ENCODE measurements at regions not wholly inside any gene's neighbourhood (a gene's known extent, or its start where the extent isn't known, plus 50 kb on each side); places are given as distances from the start of the nearest gene placed in this dataset.

DNA sequence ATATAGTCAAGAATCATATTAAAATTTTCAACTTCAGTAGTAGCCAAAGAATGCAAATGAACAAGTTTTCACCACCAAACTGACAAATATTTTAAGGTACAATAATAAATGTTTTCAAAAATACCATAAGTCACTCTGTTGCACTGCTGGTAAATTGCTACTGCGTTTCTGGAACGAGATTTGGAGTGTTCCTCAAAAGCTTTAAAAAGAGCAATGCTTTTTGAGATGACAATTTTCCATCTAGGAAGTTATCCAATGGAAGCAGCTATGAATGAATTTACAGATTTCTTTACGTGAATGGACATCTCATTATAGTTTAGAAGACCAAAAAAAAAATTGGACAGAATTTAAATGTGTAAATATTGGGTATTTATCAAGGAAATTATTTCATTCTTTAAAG, 173.2 kb upstream of the OR13F1 start:
- DNase-seq (ENCODE audit: low spot score): no peak
- no peak overlapping the region for H3K4me3 Mint-ChIP-seq (ENCODE audit: unreplicated experiment)
- TF ChIP-seq, protein P1, sequence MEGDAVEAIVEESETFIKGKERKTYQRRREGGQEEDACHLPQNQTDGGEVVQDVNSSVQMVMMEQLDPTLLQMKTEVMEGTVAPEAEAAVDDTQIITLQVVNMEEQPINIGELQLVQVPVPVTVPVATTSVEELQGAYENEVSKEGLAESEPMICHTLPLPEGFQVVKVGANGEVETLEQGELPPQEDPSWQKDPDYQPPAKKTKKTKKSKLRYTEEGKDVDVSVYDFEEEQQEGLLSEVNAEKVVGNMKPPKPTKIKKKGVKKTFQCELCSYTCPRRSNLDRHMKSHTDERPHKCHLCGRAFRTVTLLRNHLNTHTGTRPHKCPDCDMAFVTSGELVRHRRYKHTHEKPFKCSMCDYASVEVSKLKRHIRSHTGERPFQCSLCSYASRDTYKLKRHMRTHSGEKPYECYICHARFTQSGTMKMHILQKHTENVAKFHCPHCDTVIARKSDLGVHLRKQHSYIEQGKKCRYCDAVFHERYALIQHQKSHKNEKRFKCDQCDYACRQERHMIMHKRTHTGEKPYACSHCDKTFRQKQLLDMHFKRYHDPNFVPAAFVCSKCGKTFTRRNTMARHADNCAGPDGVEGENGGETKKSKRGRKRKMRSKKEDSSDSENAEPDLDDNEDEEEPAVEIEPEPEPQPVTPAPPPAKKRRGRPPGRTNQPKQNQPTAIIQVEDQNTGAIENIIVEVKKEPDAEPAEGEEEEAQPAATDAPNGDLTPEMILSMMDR (IDR thresholded peaks at IDR 0.05): no peak
- no peaks in the 10 kb centered on the region for H3K4me1 Mint-ChIP-seq (ENCODE audit: low read depth)
- no peak overlapping the region for H3K27ac Mint-ChIP-seq (ENCODE audit: unreplicated experiment)
- peaks cover 3% of the 10 kb centered on the region for H3K9me3 Mint-ChIP-seq (ENCODE audit: low read depth)
- no peaks in the 10 kb centered on the region for H3K36me3 Mint-ChIP-seq (ENCODE audit: low read depth)
- peaks cover 21% of the 10 kb centered on the region for H3K27me3 Mint-ChIP-seq (ENCODE audit: low read depth)

DNA sequence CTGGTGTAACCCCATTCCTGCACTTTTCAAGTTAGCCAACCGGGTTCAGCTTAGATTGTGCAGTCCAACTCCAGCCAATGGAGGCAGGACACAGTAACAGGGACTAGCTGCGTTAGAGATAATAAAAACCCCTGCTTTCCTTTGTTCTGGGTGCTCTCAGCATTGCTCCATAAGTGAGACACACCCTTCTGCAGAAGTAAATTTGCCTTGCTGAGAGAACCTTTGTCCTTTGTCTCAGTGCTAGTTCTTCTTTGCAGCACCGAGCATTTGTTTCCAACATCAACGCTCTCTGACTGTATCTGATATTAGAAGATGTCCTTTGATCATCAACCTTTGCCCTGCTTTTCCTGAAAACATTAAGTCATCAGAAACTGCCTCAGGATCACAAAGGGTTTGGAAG, 169.5 kb upstream of the OR13F1 start:
- peaks cover 21% of the 10 kb centered on the region for H3K27me3 Mint-ChIP-seq (ENCODE audit: low read depth)
- TF ChIP-seq, protein P1 (IDR thresholded peaks at IDR 0.05): no peak
- H3K4me3 Mint-ChIP-seq (ENCODE audit: unreplicated experiment): no peak overlapping the region
- peaks cover 3% of the 10 kb centered on the region for H3K9me3 Mint-ChIP-seq (ENCODE audit: low read depth)
- H3K4me1 Mint-ChIP-seq (ENCODE audit: low read depth): no peaks in the 10 kb centered on the region
- DNase-seq (ENCODE audit: low spot score): no peak
- no peak overlapping the region for H3K27ac Mint-ChIP-seq (ENCODE audit: unreplicated experiment)
- no peaks in the 10 kb centered on the region for H3K36me3 Mint-ChIP-seq (ENCODE audit: low read depth)

DNA sequence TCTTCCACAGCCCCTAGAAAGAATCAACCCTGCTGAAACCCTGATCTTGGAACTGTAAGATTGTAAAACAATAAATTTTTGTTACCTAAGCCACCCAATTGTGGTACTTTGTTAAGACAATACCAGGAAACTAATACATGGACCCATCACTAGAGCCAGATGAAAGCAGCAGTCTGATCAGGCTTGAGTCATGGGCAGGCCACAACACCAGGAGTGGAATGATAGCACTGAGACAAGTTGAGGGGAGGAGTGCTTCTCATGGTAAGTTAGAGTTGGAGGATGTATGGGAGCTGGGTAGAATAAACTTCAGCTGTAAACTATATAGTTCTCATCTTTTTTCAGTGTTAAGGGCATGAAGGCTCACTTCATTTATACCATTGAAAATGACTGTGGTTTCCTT, 164.4 kb upstream of the OR13F1 start:
- H3K4me1 Mint-ChIP-seq (ENCODE audit: low read depth): no peaks in the 10 kb centered on the region
- no peak for DNase-seq (ENCODE audit: low spot score)

GRCh38 chr9:104342552-104342951, 161.5 kb upstream of the OR13F1 start:
- H3K9me3 Mint-ChIP-seq (ENCODE audit: low read depth): no peaks in the 10 kb centered on the region
- TF ChIP-seq, protein P1 (IDR thresholded peaks at IDR 0.05): no peak
- no peaks in the 10 kb centered on the region for H3K4me1 Mint-ChIP-seq (ENCODE audit: low read depth)
- H3K27me3 Mint-ChIP-seq (ENCODE audit: low read depth): peaks cover 4% of the 10 kb centered on the region
- H3K36me3 Mint-ChIP-seq (ENCODE audit: low read depth): no peaks in the 10 kb centered on the region
- H3K4me3 Mint-ChIP-seq (ENCODE audit: unreplicated experiment): no peak overlapping the region
- no peak for DNase-seq (ENCODE audit: low spot score)
- no peak overlapping the region for H3K27ac Mint-ChIP-seq (ENCODE audit: unreplicated experiment)

More for the DNA sequence above, 164.4 kb upstream of the OR13F1 start:
- Mint-ChIP-seq H3K27ac (ENCODE audit: unreplicated experiment) (no peak overlapping the region), H3K4me3 (ENCODE audit: unreplicated experiment) (no peak overlapping the region), H3K36me3 (ENCODE audit: low read depth) (no peaks in the 10 kb centered on the region), H3K9me3 (ENCODE audit: low read depth) (no peaks in the 10 kb centered on the region), H3K27me3 (ENCODE audit: low read depth) (peaks cover 10% of the 10 kb centered on the region)
- TF ChIP-seq, protein P1 (IDR thresholded peaks at IDR 0.05): no peak

- H3K27ac Mint-ChIP-seq (ENCODE audit: unreplicated experiment): no peak overlapping the region
- H3K27me3 Mint-ChIP-seq (ENCODE audit: low read depth): peaks cover 7% of the 10 kb centered on the region
- TF ChIP-seq, protein P1 (IDR thresholded peaks at IDR 0.05): no peak
- no peaks in the 10 kb centered on the region for H3K36me3 Mint-ChIP-seq (ENCODE audit: low read depth)
- no peak for DNase-seq (ENCODE audit: low spot score)
- H3K9me3 Mint-ChIP-seq (ENCODE audit: low read depth): no peaks in the 10 kb centered on the region
- H3K4me3 Mint-ChIP-seq (ENCODE audit: unreplicated experiment): no peak overlapping the region
- no peaks in the 10 kb centered on the region for H3K4me1 Mint-ChIP-seq (ENCODE audit: low read depth)
These were observed 159.0 kb upstream of the OR13F1 start for GRCh38 chr9:104345061-104345460.

Data from chondrocyte (in vitro differentiated cells).